GM19463 (cell line): ENCODE measurements at regions not wholly inside any gene's neighbourhood (a gene's known extent, or its start where the extent isn't known, plus 50 kb on each side); places are given as distances from the start of the nearest gene placed in this dataset.
"Not testable (repeated sequence)": the region's sequence is repeated elsewhere in the genome, so short reads cannot be mapped to it uniquely, and the experiment has no call there.

Experiments
- ATAC-seq: cut with Tn5 transposase; IDR thresholded peaks from one replicate; pipeline ENCODE4 v1.9.1; 2021; ENCODE audit warnings: mild to moderate bottlenecking, moderate library complexity; ENCODE audit not compliant: unreplicated experiment

GRCh38 chr20:47903009-47903408 lies 117.7 kb upstream of the SULF2 start:
- ATAC-seq = not testable (repeated sequence)

- not testable (repeated sequence) for ATAC-seq
Measured at GRCh38 chr20:47899313-47899712, 114.0 kb upstream of the SULF2 start.

- no peak for ATAC-seq
Measured at GRCh38 chr20:47897461-47897860, 112.2 kb upstream of the SULF2 start.

GRCh38 chr20:47892681-47893080 lies 107.4 kb upstream of the SULF2 start:
- ATAC-seq = not testable (repeated sequence)

GRCh38 chr20:47890708-47891107 lies 105.4 kb upstream of the SULF2 start:
- ATAC-seq = not testable (repeated sequence)

GRCh38 chr20:47889751-47890150 lies 104.5 kb upstream of the SULF2 start:
- not testable (repeated sequence) for ATAC-seq

- no peak for ATAC-seq
Measured at GRCh38 chr20:47888351-47888750, 103.1 kb upstream of the SULF2 start.

- ATAC-seq = no peak
Measured at GRCh38 chr20:47887477-47888080, 102.3 kb upstream of the SULF2 start.

- no peak for ATAC-seq
Measured at GRCh38 chr20:47887064-47887463, 101.8 kb upstream of the SULF2 start.

- no peak for ATAC-seq
Measured at GRCh38 chr20:47886454-47887041, 101.3 kb upstream of the SULF2 start.

GRCh38 chr20:47885909-47886453 lies 100.7 kb upstream of the SULF2 start:
- ATAC-seq = no peak

- ATAC-seq = not testable (repeated sequence)
Measured at GRCh38 chr20:47883940-47884339, 98.7 kb upstream of the SULF2 start.

GRCh38 chr20:47883186-47883585 lies 97.9 kb upstream of the SULF2 start:
- no peak for ATAC-seq

- ATAC-seq = no peak
Measured at GRCh38 chr20:47879771-47880170, 94.5 kb upstream of the SULF2 start.

- ATAC-seq = no peak
Measured at GRCh38 chr20:47878601-47879027, 93.3 kb upstream of the SULF2 start.

GRCh38 chr20:47876311-47877088 lies 91.2 kb upstream of the SULF2 start:
- no peak for ATAC-seq

GRCh38 chr20:47875297-47876025 lies 90.2 kb upstream of the SULF2 start:
- ATAC-seq = no peak

- ATAC-seq = no peak
Measured at GRCh38 chr20:47872341-47872740, 87.1 kb upstream of the SULF2 start.

- no peak for ATAC-seq
Measured at GRCh38 chr20:47870475-47870874, 85.2 kb upstream of the SULF2 start.

- no peak for ATAC-seq
Measured at GRCh38 chr20:47868744-47869143, 83.5 kb upstream of the SULF2 start.

GRCh38 chr20:47868236-47868635 lies 83.0 kb upstream of the SULF2 start:
- ATAC-seq = no peak
